Smooth muscle cell (in vitro differentiated cells): ENCODE measurements at regions not wholly inside any gene's neighbourhood (a gene's known extent, or its start where the extent isn't known, plus 50 kb on each side); places are given as distances from the start of the nearest gene placed in this dataset.

Source experiments
- DNase-seq: peaks from one replicate; lab custom pipeline; 2025; ENCODE audit not compliant: unreplicated experiment; lab: John Stamatoyannopoulos, UW
- H2AFZ ChIP-seq: fragments of 200-600 bp; sonication (generic); 2 replicates; pipeline ENCODE4 v1.6.0; 2016; ENCODE audit warnings: antibody characterized with exemption, low read depth, mild to moderate bottlenecking
- H3F3A ChIP-seq: fragments of 200-600 bp; sonication (generic); 2 replicates; pipeline ENCODE4 v1.6.0; 2017; ENCODE audit warnings: antibody characterized with exemption, low read depth
- H3K27ac ChIP-seq: fragments of 200-600 bp; sonication (generic); 2 replicates; pipeline ENCODE4 v1.5.1; 2016; ENCODE audit warnings: low read depth, mild to moderate bottlenecking
- H3K27me3 ChIP-seq: fragments of 200-600 bp; sonication (generic); 2 replicates; pipeline ENCODE4 v1.6.1; 2016; ENCODE audit warnings: low read depth, mild to moderate bottlenecking
- H3K36me3 ChIP-seq: fragments of 200-600 bp; sonication (generic); 2 replicates; pipeline ENCODE4 v1.5.1; 2016; ENCODE audit warnings: low read depth
- H3K4me1 ChIP-seq: fragments of 200-600 bp; sonication (generic); 2 replicates; pipeline ENCODE4 v1.5.1; 2016; ENCODE audit warnings: low read depth
- H3K4me2 ChIP-seq: fragments of 200-600 bp; sonication (generic); 2 replicates; pipeline ENCODE4 v1.6.0; 2016; ENCODE audit warnings: mild to moderate bottlenecking
- H3K4me3 ChIP-seq: fragments of 200-600 bp; sonication (generic); 2 replicates; pipeline ENCODE4 v1.5.1; 2016; ENCODE audit warnings: mild to moderate bottlenecking
- H3K79me2 ChIP-seq: fragments of 200-600 bp; sonication (generic); 2 replicates; pipeline ENCODE4 v1.6.0; 2016; ENCODE audit warnings: low read depth, mild to moderate bottlenecking
- H3K9ac ChIP-seq: fragments of 200-600 bp; sonication (generic); 2 replicates; pipeline ENCODE4 v1.6.0; 2016; ENCODE audit warnings: low read depth
- H3K9me3 ChIP-seq: fragments of 200-600 bp; sonication (generic); replicated peaks from 2 replicates; pipeline ENCODE4 v1.5.1; 2016; ENCODE audit warnings: low read depth
- H4K20me1 ChIP-seq: fragments of 200-600 bp; sonication (generic); 2 replicates; pipeline ENCODE4 v1.6.0; 2016; ENCODE audit warnings: low read depth
- WGBS: methylation state at CpG from one replicate; pipeline ENCODE4 v1.1.7; 2016; ENCODE audit warnings: low lambda C conversion rate; 5-methylcytosine and 5-hydroxymethylcytosine counted together
- TF ChIP-seq, protein P1 (sequence below): fragments of 200-600 bp; sonication (generic); IDR thresholded peaks from 2 replicates; pipeline ENCODE4 v1.5.1; 2017; ENCODE audit warnings: borderline replicate concordance, mild to moderate bottlenecking, antibody characterized with exemption; ENCODE audit not compliant: insufficient read depth, poor library complexity, severe bottlenecking

DNA sequence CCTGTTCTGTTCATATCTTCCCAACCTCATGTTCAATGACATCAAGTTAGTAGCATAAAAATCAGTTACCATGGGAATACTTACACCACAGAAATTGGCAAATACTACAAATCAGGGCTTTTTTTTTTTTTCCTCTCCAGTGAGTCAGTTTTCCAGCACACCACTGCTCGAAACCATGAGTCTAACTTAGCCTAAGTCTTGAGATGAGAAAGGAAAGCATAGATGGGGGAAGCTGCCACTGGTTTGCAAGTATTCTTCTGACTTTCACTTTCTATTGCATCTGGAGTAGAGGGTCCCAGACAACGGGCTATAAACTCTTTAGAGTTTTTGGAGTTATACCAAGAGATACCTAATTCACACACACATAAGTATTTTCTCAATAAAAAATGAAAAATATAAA lies 416.1 kb upstream of the LMCD1 start:
- no peaks in the 10 kb centered on the region for H3F3A ChIP-seq
- DNase-seq, result no peak
- no peaks in the 10 kb centered on the region for H3K36me3 ChIP-seq
- H3K9me3 ChIP-seq, result no peaks in the 10 kb centered on the region
- H2AFZ ChIP-seq, result no peak overlapping the region
- H4K20me1 ChIP-seq, result no peaks in the 10 kb centered on the region
- no peaks in the 10 kb centered on the region for H3K79me2 ChIP-seq
- H3K27ac ChIP-seq, result no peak overlapping the region
- H3K4me1 ChIP-seq, result no peaks in the 10 kb centered on the region
- H3K9ac ChIP-seq, result no peak overlapping the region
- H3K27me3 ChIP-seq, result no peaks in the 10 kb centered on the region
- WGBS, result 88% methylated on average over 2 of the region's 2 CpGs
- TF ChIP-seq, protein P1, sequence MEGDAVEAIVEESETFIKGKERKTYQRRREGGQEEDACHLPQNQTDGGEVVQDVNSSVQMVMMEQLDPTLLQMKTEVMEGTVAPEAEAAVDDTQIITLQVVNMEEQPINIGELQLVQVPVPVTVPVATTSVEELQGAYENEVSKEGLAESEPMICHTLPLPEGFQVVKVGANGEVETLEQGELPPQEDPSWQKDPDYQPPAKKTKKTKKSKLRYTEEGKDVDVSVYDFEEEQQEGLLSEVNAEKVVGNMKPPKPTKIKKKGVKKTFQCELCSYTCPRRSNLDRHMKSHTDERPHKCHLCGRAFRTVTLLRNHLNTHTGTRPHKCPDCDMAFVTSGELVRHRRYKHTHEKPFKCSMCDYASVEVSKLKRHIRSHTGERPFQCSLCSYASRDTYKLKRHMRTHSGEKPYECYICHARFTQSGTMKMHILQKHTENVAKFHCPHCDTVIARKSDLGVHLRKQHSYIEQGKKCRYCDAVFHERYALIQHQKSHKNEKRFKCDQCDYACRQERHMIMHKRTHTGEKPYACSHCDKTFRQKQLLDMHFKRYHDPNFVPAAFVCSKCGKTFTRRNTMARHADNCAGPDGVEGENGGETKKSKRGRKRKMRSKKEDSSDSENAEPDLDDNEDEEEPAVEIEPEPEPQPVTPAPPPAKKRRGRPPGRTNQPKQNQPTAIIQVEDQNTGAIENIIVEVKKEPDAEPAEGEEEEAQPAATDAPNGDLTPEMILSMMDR, result no peak
- no peak overlapping the region for H3K4me3 ChIP-seq
- no peak overlapping the region for H3K4me2 ChIP-seq

DNA sequence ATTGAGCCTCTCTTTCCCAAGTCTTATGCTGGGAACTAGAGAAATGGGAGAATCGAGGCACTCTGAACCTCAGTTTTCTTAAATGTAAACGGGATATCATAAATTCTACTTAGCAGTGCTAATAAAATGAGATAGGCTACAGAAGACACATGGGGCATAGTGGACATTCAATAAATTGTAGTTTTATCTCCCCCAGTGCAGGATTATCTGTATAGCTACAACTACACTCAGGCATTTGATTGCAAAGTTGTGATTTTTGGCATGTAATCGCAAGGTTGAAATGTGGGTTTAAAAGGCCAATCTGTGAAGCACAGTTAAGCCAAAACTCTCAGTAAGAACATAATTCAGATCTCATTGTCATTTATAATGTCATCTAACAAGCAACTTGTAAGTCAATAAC lies 413.7 kb upstream of the LMCD1 start:
- no peak overlapping the region for H3K4me2 ChIP-seq
- WGBS, result 99% methylated on average over 3 of the region's 3 CpGs
- no peaks in the 10 kb centered on the region for H3F3A ChIP-seq
- H4K20me1 ChIP-seq, result no peaks in the 10 kb centered on the region
- DNase-seq, result no peak
- TF ChIP-seq, protein P1, result no peak
- no peaks in the 10 kb centered on the region for H3K79me2 ChIP-seq
- H3K27ac ChIP-seq, result no peak overlapping the region
- H3K9ac ChIP-seq, result no peak overlapping the region
- no peaks in the 10 kb centered on the region for H3K9me3 ChIP-seq
- H3K36me3 ChIP-seq, result no peaks in the 10 kb centered on the region
- no peak overlapping the region for H3K4me3 ChIP-seq
- no peak overlapping the region for H2AFZ ChIP-seq
- no peaks in the 10 kb centered on the region for H3K27me3 ChIP-seq
- no peaks in the 10 kb centered on the region for H3K4me1 ChIP-seq

DNA sequence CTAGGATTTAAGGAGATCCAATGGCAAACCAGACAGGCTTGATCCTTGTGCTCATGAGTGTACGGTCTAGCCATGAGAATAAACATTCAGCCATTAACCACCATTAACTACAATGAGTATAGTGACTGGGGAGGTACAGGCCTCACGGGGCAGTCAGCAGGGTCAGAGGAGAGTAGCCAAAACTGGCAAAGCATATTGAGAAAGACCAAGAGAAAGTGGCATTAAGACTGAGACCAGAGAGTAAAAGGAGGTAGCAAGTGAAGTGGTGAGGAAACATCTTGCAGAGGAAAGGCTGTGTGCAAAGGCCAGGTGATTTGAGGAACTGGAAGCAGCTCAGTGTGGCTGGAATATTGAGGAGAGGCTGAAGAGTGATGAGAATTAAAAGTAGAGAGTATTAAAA lies 407.2 kb upstream of the LMCD1 start:
- no peak overlapping the region for H3K4me2 ChIP-seq
- 89% methylated on average over 2 of the region's 2 CpGs for WGBS

DNA sequence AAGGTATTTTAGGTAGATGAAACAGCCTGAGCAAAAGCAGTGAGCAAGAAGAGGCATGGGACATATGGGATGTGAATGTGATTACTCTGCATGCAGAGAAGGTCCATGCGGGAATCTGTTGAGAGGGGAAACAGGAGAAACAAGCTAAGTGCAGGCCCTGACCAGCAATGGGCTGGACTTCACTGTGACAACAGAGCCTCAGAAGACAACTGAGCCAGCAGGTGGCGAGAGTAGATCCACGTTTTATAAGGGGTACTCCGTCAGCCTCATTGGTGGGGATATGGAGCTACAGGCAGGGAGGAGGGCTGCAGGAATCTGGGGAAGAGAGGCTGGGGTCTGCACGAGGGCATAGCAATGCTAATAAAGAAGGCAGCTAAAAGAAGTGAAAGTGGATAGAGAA lies 405.9 kb upstream of the LMCD1 start:
- Histone ChIP-seq H2AFZ (no peak overlapping the region), H4K20me1 (no peaks in the 10 kb centered on the region), H3K9ac (no peak overlapping the region), H3K27ac (no peak overlapping the region), H3K36me3 (no peaks in the 10 kb centered on the region), H3K79me2 (no peaks in the 10 kb centered on the region), H3K27me3 (no peaks in the 10 kb centered on the region), H3K4me2 (no peak overlapping the region), H3K9me3 (no peaks in the 10 kb centered on the region), H3K4me1 (no peaks in the 10 kb centered on the region), H3K4me3 (no peak overlapping the region), H3F3A (no peaks in the 10 kb centered on the region)
- TF ChIP-seq, protein P1, result no peak
- DNase-seq, result no peak
- 33% methylated on average over 5 of the region's 5 CpGs for WGBS

More for the DNA sequence above, 407.2 kb upstream of the LMCD1 start:
- Histone ChIP-seq H3F3A (no peaks in the 10 kb centered on the region), H3K9ac (no peak overlapping the region), H3K27me3 (no peaks in the 10 kb centered on the region), H3K79me2 (no peaks in the 10 kb centered on the region), H3K4me3 (no peak overlapping the region), H3K36me3 (no peaks in the 10 kb centered on the region), H3K27ac (no peak overlapping the region), H3K4me1 (no peaks in the 10 kb centered on the region), H3K9me3 (no peaks in the 10 kb centered on the region), H4K20me1 (no peaks in the 10 kb centered on the region), H2AFZ (no peak overlapping the region)
- no peak for DNase-seq
- TF ChIP-seq, protein P1, result no peak
